HG03571 (cell line): ENCODE measurements at regions not wholly inside any gene's neighbourhood (a gene's known extent, or its start where the extent isn't known, plus 50 kb on each side); places are given as distances from the start of the nearest gene placed in this dataset.

Experiments used
- ATAC-seq: cut with Tn5 transposase; IDR thresholded peaks from one replicate; pipeline ENCODE4 v1.9.1; 2021; ENCODE audit not compliant: unreplicated experiment

- ATAC-seq, result no peak
These were observed 109.6 kb upstream of the CDC42EP3 start for GRCh38 chr2:37781028-37781427.

- no peak for ATAC-seq
These were observed 110.8 kb upstream of the CDC42EP3 start for GRCh38 chr2:37782155-37782673.

GRCh38 chr2:37782721-37783371 lies 111.4 kb upstream of the CDC42EP3 start:
- no peak for ATAC-seq

GRCh38 chr2:37783545-37783944 lies 112.1 kb upstream of the CDC42EP3 start:
- ATAC-seq, result no peak

- ATAC-seq, result no peak
These were observed 112.8 kb upstream of the CDC42EP3 start for GRCh38 chr2:37784071-37784758.

- ATAC-seq, result no peak
These were observed 113.3 kb upstream of the CDC42EP3 start for GRCh38 chr2:37784759-37785149.

- no peak for ATAC-seq
These were observed 114.8 kb upstream of the CDC42EP3 start for GRCh38 chr2:37786191-37786698.

GRCh38 chr2:37786854-37787253 lies 115.4 kb upstream of the CDC42EP3 start:
- ATAC-seq, result no peak

GRCh38 chr2:37788602-37789209 lies 117.3 kb upstream of the CDC42EP3 start:
- ATAC-seq, result no peak

GRCh38 chr2:37790019-37790418 lies 118.6 kb upstream of the CDC42EP3 start:
- ATAC-seq, result no peak

GRCh38 chr2:37790462-37790861 lies 119.0 kb upstream of the CDC42EP3 start:
- no peak for ATAC-seq

GRCh38 chr2:37792366-37792765 lies 120.9 kb upstream of the CDC42EP3 start:
- ATAC-seq, result no peak

GRCh38 chr2:37793004-37793403 lies 121.6 kb upstream of the CDC42EP3 start:
- ATAC-seq, result no peak

GRCh38 chr2:37794717-37795116 lies 123.3 kb upstream of the CDC42EP3 start:
- no peak for ATAC-seq

GRCh38 chr2:37795456-37795855 lies 124.0 kb upstream of the CDC42EP3 start:
- no peak for ATAC-seq

- no peak for ATAC-seq
These were observed 124.5 kb upstream of the CDC42EP3 start for GRCh38 chr2:37795938-37796337.

GRCh38 chr2:37796481-37796880 lies 125.0 kb upstream of the CDC42EP3 start:
- no peak for ATAC-seq

GRCh38 chr2:37797081-37797480 lies 125.6 kb upstream of the CDC42EP3 start:
- ATAC-seq, result no peak

GRCh38 chr2:37798315-37799005 lies 126.6 kb upstream of the RMDN2 start:
- ATAC-seq, result no peak

GRCh38 chr2:37800176-37800858 lies 124.8 kb upstream of the RMDN2 start:
- ATAC-seq, result no peak
